GM19099 (cell line): ENCODE measurements at regions not wholly inside any gene's neighbourhood (a gene's known extent, or its start where the extent isn't known, plus 50 kb on each side); places are given as distances from the start of the nearest gene placed in this dataset.

Experiments
- POLR2A ChIP-seq: IDR thresholded peaks from 3 replicates; pipeline ENCODE4 v1.6.1; 2011; ENCODE audit warnings: low read depth; ENCODE audit not compliant: insufficient read length; ENCODE audit errors: extremely low read depth

- TF ChIP-seq POLR2A, result no peak
Measured at GRCh38 chr9:19914044-19914443, 125.2 kb upstream of the SLC24A2 start.

GRCh38 chr9:19913151-19913550 lies 124.3 kb upstream of the SLC24A2 start:
- TF ChIP-seq POLR2A, result no peak

- no peak for TF ChIP-seq POLR2A
Measured at GRCh38 chr9:19903076-19903475, 114.2 kb upstream of the SLC24A2 start.

GRCh38 chr9:19901586-19901985 lies 112.7 kb upstream of the SLC24A2 start:
- TF ChIP-seq POLR2A, result no peak

- no peak for TF ChIP-seq POLR2A
Measured at GRCh38 chr9:19896161-19896560, 107.3 kb upstream of the SLC24A2 start.

- no peak for TF ChIP-seq POLR2A
Measured at GRCh38 chr9:19895006-19895405, 106.2 kb upstream of the SLC24A2 start.

- TF ChIP-seq POLR2A, result no peak
Measured at GRCh38 chr9:19885608-19886007, 96.8 kb upstream of the SLC24A2 start.

- no peak for TF ChIP-seq POLR2A
Measured at GRCh38 chr9:19879062-19879461, 90.2 kb upstream of the SLC24A2 start.

- TF ChIP-seq POLR2A, result no peak
Measured at GRCh38 chr9:19876569-19877316, 87.9 kb upstream of the SLC24A2 start.

GRCh38 chr9:19875291-19875920 lies 86.6 kb upstream of the SLC24A2 start:
- TF ChIP-seq POLR2A, result no peak

GRCh38 chr9:19870988-19871387 lies 82.2 kb upstream of the SLC24A2 start:
- no peak for TF ChIP-seq POLR2A

- no peak for TF ChIP-seq POLR2A
Measured at GRCh38 chr9:19840953-19841352, 52.1 kb upstream of the SLC24A2 start.
